ENCODE measurements at regions not wholly inside any gene's neighbourhood (a gene's known extent, or its start where the extent isn't known, plus 50 kb on each side); places are given as distances from the start of the nearest gene placed in this dataset.

GRCh38 chr9:115625954-115626353 lies 508.0 kb upstream of the TNC start:
- no peak overlapping the region for H3K4me3 ChIP-seq (ENCODE audit: low read depth, low read length)
- ChIA-PET CTCF (interaction anchor here (1.3 to 2.0 kb wide), 2 partner anchors 33 to 77 kb away, joined by 3 to 8 read pairs; no protein-coding TSS in a partner anchor), POLR2A (interaction anchor here (0.7 to 0.8 kb wide), 2 partner anchors 45 to 318 kb away, joined by 3 read pairs; no protein-coding TSS in a partner anchor)
- DNase-seq (ENCODE audit: low read depth, low spot score), result no peak
- no peak for TF ChIP-seq CTCF (IDR thresholded peaks at IDR 0.05; ENCODE audit: insufficient read depth, low read length, missing control alignments)

GRCh38 chr9:115627511-115627910 lies 509.6 kb upstream of the TNC start:
- no peak overlapping the region for H3K4me3 ChIP-seq (ENCODE audit: low read depth, low read length)
- ChIA-PET CTCF (interaction anchor here (1.1 kb wide), 1 partner anchor 24 kb away, joined by 5 read pairs; no protein-coding TSS in a partner anchor), POLR2A (interaction anchor here (0.6 to 1.1 kb wide), 2 partner anchors 11 to 23 kb away, joined by 3 read pairs; no protein-coding TSS in a partner anchor)
- no peak for TF ChIP-seq CTCF (IDR thresholded peaks at IDR 0.05; ENCODE audit: insufficient read depth, low read length, missing control alignments)
- no peak for DNase-seq (ENCODE audit: low read depth, low spot score)

- no peak for DNase-seq (ENCODE audit: low read depth, low spot score)
- CTCF ChIA-PET, result no interaction called here
- no peak for TF ChIP-seq CTCF (IDR thresholded peaks at IDR 0.05; ENCODE audit: insufficient read depth, low read length, missing control alignments)
- POLR2A ChIA-PET, result no interaction called here
- no peak overlapping the region for H3K4me3 ChIP-seq (ENCODE audit: low read depth, low read length)
These were observed 510.5 kb upstream of the TNC start for GRCh38 chr9:115628426-115628825.

- ChIA-PET CTCF (interaction anchor here (0.7 to 0.9 kb wide), 2 partner anchors 14 to 36 kb away, joined by 4 read pairs; no protein-coding TSS in a partner anchor), POLR2A (no interaction called here)
- H3K4me3 ChIP-seq (ENCODE audit: low read depth, low read length), result no peak overlapping the region
- TF ChIP-seq CTCF (IDR thresholded peaks at IDR 0.05; ENCODE audit: insufficient read depth, low read length, missing control alignments), result no peak
- DNase-seq (ENCODE audit: low read depth, low spot score), result no peak
These were observed 512.2 kb upstream of the TNC start for GRCh38 chr9:115629879-115630840.

- POLR2A ChIA-PET, result no interaction called here
- CTCF ChIA-PET, result interaction anchor here (1.1 kb wide), 1 partner anchor 16 kb away, joined by 3 read pairs; no protein-coding TSS in a partner anchor
- TF ChIP-seq CTCF (IDR thresholded peaks at IDR 0.05; ENCODE audit: insufficient read depth, low read length, missing control alignments), result no peak
These were observed 514.4 kb upstream of the TNC start for GRCh38 chr9:115632391-115632790.

GRCh38 chr9:115633104-115633503 lies 515.1 kb upstream of the TNC start:
- DNase-seq (ENCODE audit: low read depth, low spot score), result no peak
- ChIA-PET CTCF (interaction anchor here (1.0 to 1.1 kb wide), 3 partner anchors 16 to 76 kb away, joined by 3 to 4 read pairs (median 3); no protein-coding TSS in a partner anchor), POLR2A (interaction anchor here (0.7 to 1.5 kb wide), 3 partner anchors 20 to 39 kb away, joined by 3 to 9 read pairs (median 7); no protein-coding TSS in a partner anchor)
- no peak overlapping the region for H3K4me3 ChIP-seq (ENCODE audit: low read depth, low read length)
- TF ChIP-seq CTCF (IDR thresholded peaks at IDR 0.05; ENCODE audit: insufficient read depth, low read length, missing control alignments), result no peak

More at GRCh38 chr9:115632391-115632790, 514.4 kb upstream of the TNC start:
- no peak for DNase-seq (ENCODE audit: low read depth, low spot score)
- H3K4me3 ChIP-seq (ENCODE audit: low read depth, low read length), result no peak overlapping the region
